ENCODE measurements at regions not wholly inside any gene's neighbourhood (a gene's known extent, or its start where the extent isn't known, plus 50 kb on each side); places are given as distances from the start of the nearest gene placed in this dataset.

- TF ChIP-seq CTCF (IDR thresholded peaks at IDR 0.05) (no peak), POLR2A (IDR thresholded peaks at IDR 0.05; ENCODE audit: low read depth) (no peak), EP300 (IDR thresholded peaks at IDR 0.05) (no peak), POLR2AphosphoS5 (IDR thresholded peaks at IDR 0.05) (no peak)
Observed at GRCh38 chr19:32068793-32069192, 276.6 kb upstream of the ZNF507 start.

All from esophagus muscularis mucosa (tissue), 4 donors.